ENCODE measurements at regions not wholly inside any gene's neighbourhood (a gene's known extent, or its start where the extent isn't known, plus 50 kb on each side); places are given as distances from the start of the nearest gene placed in this dataset.
"Not testable (repeated sequence)": the region's sequence is repeated elsewhere in the genome, so short reads cannot be mapped to it uniquely, and the experiment has no call there.

GRCh38 chr1:102463328-102463727 lies 466.6 kb upstream of the OLFM3 start:
- 64 to 66% methylated on average over 2 of the region's 2 CpGs for WGBS, 2 donors (ENCODE audit: low coverage in 1 of 2)
- DNase-seq = no peak
- Histone ChIP-seq H3K27me3 (no peaks in the 10 kb centered on the region), H3K4me3 (no peak overlapping the region), H3K36me3 (no peaks in the 10 kb centered on the region), H3K27ac (no peak overlapping the region), H3K9me3 (no peaks in the 10 kb centered on the region), H3K4me1 (no peaks in the 10 kb centered on the region)
- intact Hi-C loops (cut with DNase I; ENCODE audit: low total_unique reads) (no loop called here), in situ Hi-C loops (cut with MboI; ENCODE audit: low pct_ligation_motif_present in 1 of 4, low pct_unique_long_range_greater_than_20kb in 1 of 4, low sequenced_read_pairs in 3 of 4) (no loop called here)
- TF ChIP-seq CTCF (IDR thresholded peaks at IDR 0.05) = no peak
- TF ChIP-seq EP300 (IDR thresholded peaks at IDR 0.05; ENCODE audit: low read depth) = no peak
- no peak for TF ChIP-seq POLR2AphosphoS5 (IDR thresholded peaks at IDR 0.05)
- no peak for TF ChIP-seq POLR2A (IDR thresholded peaks at IDR 0.05)

DNA sequence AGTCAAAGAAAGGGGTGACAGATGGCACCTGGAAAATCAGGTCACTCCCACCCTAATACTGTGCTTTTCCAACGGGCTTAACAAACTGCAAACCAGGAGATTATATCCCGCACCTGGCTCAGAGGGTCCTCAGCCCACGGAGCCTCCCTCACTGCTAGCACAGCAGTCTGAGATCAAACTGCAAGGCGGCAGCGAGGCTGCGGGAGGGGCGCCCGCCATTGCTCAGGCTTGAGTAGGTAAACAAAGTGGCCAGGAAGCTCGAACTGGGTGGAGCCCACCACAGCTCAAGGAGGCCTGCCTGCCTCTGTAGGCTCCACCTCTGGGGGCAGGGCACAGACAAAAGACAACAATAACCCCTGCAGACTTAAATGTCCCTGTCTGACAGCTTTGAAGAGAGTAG lies 445.6 kb upstream of the OLFM3 start:
- H3K36me3 ChIP-seq; H3K4me3 ChIP-seq; intact Hi-C loops (cut with DNase I; ENCODE audit: low total_unique reads); H3K27ac ChIP-seq; in situ Hi-C loops (cut with MboI; ENCODE audit: low pct_ligation_motif_present in 1 of 4, low pct_unique_long_range_greater_than_20kb in 1 of 4, low sequenced_read_pairs in 3 of 4); H3K9me3 ChIP-seq; DNase-seq; H3K27me3 ChIP-seq; H3K4me1 ChIP-seq: not testable (repeated sequence)
- WGBS, 2 donors (ENCODE audit: low coverage in 1 of 2) = 81% methylated on average over 9 of the region's 9 CpGs; no CpG with 5 or more reads in 1 of the 2 donors

GRCh38 chr1:102435483-102435882 lies 438.8 kb upstream of the OLFM3 start:
- no peak for DNase-seq
- WGBS, 2 donors (ENCODE audit: low coverage in 1 of 2) = 72% methylated on average over 2 of the region's 2 CpGs; no CpG with 5 or more reads in 1 of the 2 donors
- no peaks in the 10 kb centered on the region for H3K27me3 ChIP-seq
- intact Hi-C loops (cut with DNase I; ENCODE audit: low total_unique reads) = no loop called here
- no peak overlapping the region for H3K27ac ChIP-seq
- in situ Hi-C loops (cut with MboI; ENCODE audit: low pct_ligation_motif_present in 1 of 4, low pct_unique_long_range_greater_than_20kb in 1 of 4, low sequenced_read_pairs in 3 of 4) = no loop called here
- H3K36me3 ChIP-seq = no peaks in the 10 kb centered on the region
- TF ChIP-seq POLR2A (IDR thresholded peaks at IDR 0.05) (no peak), EP300 (IDR thresholded peaks at IDR 0.05; ENCODE audit: low read depth) (no peak)
- no peaks in the 10 kb centered on the region for H3K9me3 ChIP-seq
- H3K4me1 ChIP-seq = no peaks in the 10 kb centered on the region
- no peak overlapping the region for H3K4me3 ChIP-seq

- H3K4me1 ChIP-seq = no peaks in the 10 kb centered on the region
- H3K9me3 ChIP-seq = no peaks in the 10 kb centered on the region
- no peak for DNase-seq
- 62 to 71% methylated on average over 3 to 4 of the region's 4 CpGs for WGBS, 2 donors (ENCODE audit: low coverage in 1 of 2)
- H3K36me3 ChIP-seq = no peaks in the 10 kb centered on the region
- TF ChIP-seq CTCF (IDR thresholded peaks at IDR 0.05) (no peak), POLR2AphosphoS5 (IDR thresholded peaks at IDR 0.05) (no peak), EP300 (IDR thresholded peaks at IDR 0.05; ENCODE audit: low read depth) (no peak), POLR2A (IDR thresholded peaks at IDR 0.05) (no peak)
- H3K4me3 ChIP-seq = no peak overlapping the region
- no peaks in the 10 kb centered on the region for H3K27me3 ChIP-seq
- in situ Hi-C loops (cut with MboI; ENCODE audit: low pct_ligation_motif_present in 1 of 4, low pct_unique_long_range_greater_than_20kb in 1 of 4, low sequenced_read_pairs in 3 of 4) (no loop called here), intact Hi-C loops (cut with DNase I; ENCODE audit: low total_unique reads) (no loop called here)
- no peak overlapping the region for H3K27ac ChIP-seq
Measured at GRCh38 chr1:102434421-102434820, 437.7 kb upstream of the OLFM3 start.

GRCh38 chr1:102431253-102431652 lies 434.5 kb upstream of the OLFM3 start:
- TF ChIP-seq POLR2A (IDR thresholded peaks at IDR 0.05) (no peak), CTCF (IDR thresholded peaks at IDR 0.05) (no peak), EP300 (IDR thresholded peaks at IDR 0.05; ENCODE audit: low read depth) (no peak), POLR2AphosphoS5 (IDR thresholded peaks at IDR 0.05) (no peak)
- intact Hi-C loops (cut with DNase I; ENCODE audit: low total_unique reads) = no loop called here
- H3K4me1 ChIP-seq = no peaks in the 10 kb centered on the region

More at GRCh38 chr1:102431253-102431652, 434.5 kb upstream of the OLFM3 start:
- 76 to 100% methylated on average over 1 of the region's 1 CpG for WGBS, 2 donors (ENCODE audit: low coverage in 1 of 2)
- Histone ChIP-seq H3K27ac (no peak overlapping the region), H3K27me3 (no peaks in the 10 kb centered on the region), H3K36me3 (no peaks in the 10 kb centered on the region), H3K4me3 (no peak overlapping the region), H3K9me3 (no peaks in the 10 kb centered on the region)
- DNase-seq = no peak
- in situ Hi-C loops (cut with MboI; ENCODE audit: low pct_ligation_motif_present in 1 of 4, low pct_unique_long_range_greater_than_20kb in 1 of 4, low sequenced_read_pairs in 3 of 4) = no loop called here
